ENCODE measurements at regions not wholly inside any gene's neighbourhood (a gene's known extent, or its start where the extent isn't known, plus 50 kb on each side); places are given as distances from the start of the nearest gene placed in this dataset.

DNA sequence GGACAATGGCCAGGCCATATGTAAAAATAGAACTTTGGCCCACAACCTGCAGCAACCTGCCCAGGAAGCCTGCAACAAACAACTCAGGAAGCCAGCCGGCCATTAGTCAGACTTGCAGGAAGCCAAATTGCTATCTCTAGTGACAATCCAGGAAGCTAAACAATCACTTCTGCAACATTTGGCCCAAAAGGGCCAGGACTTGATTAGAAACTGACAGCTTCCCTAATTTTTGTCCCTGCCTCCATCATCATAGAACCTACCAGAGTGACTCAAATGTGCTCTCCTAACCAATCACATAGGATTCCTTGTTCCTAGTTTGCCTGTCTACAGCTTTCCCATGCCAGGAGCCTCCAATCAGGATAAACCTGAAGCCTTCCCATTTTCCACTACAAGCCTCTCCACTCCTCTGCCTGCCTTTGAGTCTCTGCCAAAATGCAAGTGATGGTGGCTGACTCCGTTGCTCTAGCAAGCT is 639.3 kb downstream of the PTPRU start:
- no peak for DNase-seq

DNA sequence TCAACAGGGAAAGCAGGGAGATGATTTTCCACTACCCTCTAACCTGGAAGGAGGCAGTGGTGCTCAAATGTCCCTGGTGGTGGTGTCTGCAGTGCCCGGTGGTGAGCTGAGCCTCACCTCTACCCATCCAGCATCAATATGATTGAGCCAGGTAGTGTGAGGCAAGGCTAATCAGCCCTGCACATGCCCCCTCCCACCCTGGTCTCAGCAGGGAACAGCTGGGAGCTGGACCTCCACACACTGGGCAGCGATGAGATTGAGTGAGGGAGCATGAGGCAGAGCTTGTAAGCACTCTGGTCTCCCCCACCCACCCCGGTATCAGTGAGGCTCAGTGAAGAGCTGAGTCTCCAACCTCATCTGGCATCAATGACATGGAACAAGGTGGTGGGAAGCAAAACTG is 634.3 kb downstream of the PTPRU start:
- DNase-seq: no peak

DNA sequence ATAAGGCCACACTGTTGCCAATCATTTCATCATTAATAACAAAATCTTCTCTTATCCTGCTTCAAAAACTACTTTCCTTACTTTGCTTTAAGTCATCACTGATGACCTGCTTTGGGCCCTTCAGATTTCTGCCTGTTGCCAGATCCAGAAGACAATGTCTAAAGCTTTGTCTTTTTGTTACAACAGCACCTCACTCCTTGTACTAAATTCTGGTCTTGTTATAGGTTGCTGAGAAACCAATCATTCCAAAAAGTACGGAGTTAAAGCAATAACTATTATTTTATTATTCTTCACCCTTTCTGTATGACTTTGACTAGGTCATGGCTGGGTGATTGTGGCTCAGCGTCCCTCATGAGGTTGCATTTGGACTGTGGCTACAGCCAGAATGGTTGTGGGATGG is 633.5 kb downstream of the PTPRU start:
- DNase-seq: no peak

DNA sequence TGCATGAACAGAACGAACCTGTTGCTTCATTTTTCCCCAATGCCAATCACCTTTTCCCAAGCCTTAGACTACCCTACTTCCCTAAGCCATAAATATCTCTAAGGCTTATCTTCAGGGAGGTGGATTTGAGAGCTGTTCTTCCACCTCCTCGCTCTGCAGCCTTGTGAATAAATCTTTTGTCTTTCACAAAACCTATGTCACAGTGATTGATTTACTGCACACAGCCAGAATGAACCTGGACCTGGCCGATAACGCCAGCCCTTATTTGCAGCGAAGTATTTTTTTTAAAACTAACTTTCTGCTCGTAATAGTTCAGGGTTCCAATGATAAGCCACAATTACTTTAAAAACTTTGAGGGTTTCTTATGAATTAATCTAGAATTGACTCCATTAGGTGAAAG is 632.6 kb downstream of the PTPRU start:
- no peak for DNase-seq

DNA sequence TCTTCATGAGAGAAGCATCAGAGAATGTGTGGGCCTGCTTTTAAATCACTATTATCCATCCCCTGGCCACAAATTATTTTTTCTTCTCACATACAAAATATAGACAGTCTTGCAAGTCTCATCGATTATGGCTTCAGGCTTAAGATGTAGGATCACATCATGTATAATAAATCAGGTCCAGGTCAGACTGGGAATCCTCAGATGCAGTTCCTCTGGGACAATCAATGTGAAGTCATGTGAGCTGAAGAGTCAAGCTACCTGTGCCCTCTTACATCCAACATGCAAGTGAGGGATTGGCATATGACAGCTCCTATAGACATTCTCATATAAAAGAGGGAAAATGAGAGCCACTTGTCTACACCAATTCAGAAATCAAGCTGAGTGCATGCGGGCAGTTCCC is 631.8 kb downstream of the PTPRU start:
- DNase-seq: no peak

DNA sequence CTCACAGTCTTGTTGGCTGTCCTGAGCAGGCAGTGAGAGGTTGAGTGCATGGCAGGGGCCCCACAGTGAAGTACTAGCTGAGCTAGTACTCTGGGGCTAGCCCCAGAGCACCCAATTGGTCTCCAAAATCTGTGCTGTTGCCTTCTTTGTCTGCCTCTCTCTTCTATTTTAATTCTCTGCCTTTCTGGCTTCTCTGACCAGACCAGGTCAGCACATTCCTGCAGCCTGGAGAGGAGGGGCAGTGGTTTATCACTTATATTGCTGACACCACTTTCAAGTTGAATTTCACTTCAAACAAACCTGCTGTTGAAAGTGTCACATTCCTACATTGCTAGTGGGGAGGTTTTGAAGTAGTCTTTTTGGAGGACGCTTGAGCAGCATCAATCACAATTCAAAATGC is 628.7 kb downstream of the PTPRU start:
- no peak for DNase-seq

DNA sequence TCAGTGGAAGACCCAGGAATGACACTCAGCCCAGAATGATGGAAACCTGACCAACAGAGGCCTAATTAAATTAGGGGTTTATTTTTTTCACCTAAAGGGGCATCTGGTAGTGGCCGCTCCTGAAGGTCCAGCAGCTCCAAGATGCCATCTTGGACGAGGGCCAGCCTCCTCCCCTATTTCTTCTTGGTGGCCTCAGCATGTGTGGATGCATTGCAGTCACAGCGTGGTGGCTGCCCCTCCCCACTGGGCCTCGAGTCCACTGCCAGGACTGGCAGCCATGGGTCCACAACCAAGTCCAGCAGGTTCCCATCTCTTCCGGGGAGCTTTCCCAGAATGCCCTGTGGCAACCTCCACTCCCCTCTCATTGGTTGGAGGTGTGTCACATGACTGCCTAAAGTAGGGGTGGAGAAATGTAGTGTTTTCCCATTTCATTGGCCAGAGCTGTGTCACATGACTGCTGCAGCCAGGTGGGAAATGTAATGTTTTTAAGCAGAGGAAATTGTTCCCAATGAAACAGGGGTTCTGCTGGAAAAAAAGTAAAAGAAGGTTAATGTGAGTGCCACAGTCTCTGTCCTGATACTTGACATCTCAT is 628.2 kb downstream of the PTPRU start:
- no peak for DNase-seq

DNA sequence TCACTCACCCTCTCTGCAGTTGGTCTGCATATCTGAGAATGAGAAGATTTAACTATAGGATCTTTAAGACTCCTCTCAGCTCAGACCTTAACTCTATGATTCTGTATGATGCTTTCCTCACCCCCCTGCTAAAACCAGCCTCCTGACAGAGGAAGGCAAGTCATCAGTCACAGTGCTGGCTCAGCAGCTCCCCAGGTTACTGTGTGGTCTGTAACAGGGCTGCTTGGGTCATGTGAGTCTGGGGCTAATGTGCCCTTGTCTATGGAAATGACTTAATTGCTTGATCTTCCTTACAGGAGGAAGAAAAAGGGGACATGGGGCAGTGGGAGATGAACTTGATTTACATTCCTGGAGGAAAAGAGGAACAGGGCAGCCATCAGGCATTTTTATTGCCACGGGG is 625.6 kb downstream of the PTPRU start:
- no peak for DNase-seq

DNA sequence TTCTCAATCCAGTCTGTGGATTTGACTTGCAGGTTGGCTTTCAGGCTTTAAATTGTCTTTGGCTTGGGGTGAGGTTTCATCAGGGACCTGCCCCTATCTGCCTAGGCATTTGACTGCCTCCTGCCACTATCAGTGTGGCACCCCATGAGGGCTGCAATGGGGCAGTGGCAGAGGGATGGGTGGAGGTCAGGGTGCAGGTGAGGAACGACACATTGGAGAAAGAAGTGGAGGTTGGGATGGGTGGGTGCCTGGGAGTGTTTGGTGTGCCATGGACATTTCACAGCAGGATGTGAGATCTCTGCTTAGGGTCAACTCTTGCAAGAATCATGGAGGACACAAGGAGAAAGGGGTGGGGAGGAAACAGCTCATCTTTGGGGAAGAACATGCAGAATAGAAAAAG is 625.1 kb downstream of the PTPRU start:
- DNase-seq: no peak

DNA sequence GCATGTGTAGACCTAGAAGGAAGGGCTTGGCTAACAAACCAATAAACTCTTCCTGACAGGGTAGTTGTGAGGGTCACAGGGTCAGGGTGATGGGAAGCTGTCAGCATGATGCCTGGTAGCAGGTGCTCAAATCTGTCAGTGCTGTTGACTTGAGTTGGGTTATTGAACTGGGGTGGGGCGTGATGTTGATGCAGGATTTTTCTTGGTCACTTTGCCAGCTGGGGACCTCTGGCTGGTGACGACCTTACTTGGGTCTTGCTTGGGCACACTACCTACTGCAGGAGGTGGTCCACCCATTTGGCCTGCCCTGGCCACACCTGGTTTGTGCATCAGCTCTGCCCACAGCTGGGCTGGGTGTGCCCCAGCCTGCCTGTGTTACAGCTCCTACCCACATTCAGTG is 624.4 kb downstream of the PTPRU start:
- no peak for DNase-seq

DNA sequence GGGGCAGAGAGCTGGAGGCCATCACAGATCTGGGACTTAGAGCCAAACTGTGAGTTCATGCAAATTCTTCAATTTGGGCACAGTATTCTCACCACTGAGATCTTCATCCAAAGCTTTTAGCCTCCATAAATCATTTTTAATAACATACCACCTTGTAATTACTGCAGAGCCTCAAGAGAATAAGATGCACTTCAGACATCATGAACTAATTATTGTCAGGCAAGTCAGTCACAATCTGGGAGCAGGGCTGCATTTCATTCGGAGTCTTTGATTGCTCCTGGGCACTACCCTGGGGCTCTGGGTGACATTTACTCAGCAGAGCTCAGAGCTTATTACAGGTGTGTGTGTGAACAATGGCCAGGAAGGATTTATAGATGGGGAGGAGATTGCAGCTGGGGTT is 623.7 kb downstream of the PTPRU start:
- DNase-seq: no peak

DNA sequence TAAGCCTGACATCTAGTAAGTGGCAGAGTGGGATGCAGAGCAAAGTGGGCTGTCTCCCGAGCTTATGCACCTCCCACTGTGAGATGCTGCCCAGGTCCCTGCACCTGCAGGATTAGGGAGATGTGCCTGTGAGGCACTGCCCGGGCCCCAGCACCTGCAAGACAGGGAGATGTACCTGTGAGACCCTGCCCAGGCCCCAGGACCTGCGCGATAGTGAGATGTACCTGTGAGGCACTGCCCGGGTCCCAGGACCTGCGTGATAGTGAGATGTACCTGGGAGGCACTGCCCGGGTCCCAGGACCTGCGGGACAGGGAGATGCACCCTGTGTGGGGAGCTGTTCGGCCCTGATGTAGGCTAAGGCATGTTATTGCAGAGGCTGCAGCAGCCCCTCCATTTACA is 622.8 kb downstream of the PTPRU start:
- no peak for DNase-seq

DNA sequence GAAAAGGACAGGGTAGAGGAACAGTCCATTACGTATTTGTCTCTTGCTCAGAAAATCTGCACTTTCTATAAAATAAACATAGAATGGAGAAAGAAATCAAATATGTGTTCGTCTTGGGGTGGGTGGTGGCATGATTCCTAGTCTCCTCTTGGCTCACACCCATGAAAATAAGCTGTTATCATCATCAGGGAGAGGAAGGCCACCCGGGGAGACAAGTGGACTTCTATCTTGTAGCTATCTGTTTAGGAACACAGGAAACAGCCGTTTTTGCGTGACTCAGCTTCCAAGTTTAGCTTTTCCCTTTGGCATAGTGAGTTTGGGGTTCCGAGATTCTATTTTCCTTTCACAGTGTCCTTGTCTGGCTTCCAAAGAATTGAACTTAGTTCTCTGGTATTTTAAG is 622.3 kb downstream of the PTPRU start:
- no peak for DNase-seq

DNA sequence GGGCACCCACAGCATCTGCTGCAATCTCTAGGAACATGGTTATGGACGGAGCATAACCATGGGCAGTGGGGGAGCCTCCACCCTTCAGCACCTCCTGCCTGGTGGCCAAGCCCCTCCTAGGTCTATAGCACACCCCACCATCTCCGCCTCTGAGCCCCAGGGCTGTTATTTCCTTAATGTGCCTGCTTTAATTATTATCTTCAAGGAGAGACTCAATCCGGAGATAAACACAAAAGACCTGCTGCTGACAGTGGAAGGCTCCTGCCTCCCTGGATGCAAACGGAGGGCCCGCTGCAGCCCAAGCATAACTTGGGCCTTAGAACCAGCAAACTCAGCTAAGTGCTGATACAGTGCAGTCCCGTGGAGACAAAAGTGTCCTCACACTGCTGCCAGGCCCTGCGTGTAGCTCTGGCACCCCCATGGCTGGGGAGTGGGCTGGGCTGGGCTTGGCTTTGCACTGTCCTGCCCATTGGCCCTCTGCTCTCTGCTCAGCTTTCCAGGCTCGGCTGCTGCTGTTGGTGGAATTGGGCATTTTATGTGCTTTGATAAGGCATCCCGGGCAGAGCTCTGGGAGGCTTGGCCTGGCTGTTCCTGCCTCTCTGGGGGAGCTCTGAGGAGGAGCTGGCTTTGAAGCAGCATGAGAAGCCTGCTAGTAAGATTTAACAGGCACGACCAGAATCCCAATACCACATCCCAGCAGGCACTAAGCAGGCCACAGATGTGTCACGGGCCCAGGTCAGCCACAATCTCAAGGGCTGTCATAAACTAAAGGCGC is 620.2 kb downstream of the PTPRU start:
- DNase-seq: no peak

DNA sequence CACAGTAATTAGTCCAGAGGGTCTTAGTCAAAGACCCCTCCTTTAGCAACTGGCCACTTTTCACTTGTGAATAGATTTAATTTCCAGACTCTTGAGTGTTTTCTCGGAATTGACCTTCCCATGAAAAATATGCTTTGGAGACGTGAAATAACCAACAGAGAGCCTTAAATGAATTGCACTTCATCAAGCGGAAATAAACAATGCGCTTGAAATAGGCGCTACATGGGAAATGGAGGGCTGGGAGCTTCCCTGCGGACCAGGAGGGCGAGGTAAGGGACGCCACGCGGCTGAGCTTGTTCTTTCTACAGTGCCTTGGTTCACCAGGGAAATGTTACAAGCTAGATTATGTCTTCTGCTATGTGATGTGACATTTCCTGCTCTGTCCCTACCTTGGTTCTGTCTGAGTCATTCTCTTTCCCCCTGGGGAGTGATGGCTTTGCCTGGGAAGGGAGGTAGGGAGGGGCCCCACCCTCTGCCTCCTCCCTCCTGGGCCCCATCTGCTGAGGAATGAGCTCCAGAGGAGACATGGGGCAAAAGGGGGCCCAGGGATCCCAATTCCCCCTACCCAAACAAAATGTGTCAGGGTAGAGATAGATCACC is 619.3 kb downstream of the PTPRU start:
- DNase-seq: no peak

DNA sequence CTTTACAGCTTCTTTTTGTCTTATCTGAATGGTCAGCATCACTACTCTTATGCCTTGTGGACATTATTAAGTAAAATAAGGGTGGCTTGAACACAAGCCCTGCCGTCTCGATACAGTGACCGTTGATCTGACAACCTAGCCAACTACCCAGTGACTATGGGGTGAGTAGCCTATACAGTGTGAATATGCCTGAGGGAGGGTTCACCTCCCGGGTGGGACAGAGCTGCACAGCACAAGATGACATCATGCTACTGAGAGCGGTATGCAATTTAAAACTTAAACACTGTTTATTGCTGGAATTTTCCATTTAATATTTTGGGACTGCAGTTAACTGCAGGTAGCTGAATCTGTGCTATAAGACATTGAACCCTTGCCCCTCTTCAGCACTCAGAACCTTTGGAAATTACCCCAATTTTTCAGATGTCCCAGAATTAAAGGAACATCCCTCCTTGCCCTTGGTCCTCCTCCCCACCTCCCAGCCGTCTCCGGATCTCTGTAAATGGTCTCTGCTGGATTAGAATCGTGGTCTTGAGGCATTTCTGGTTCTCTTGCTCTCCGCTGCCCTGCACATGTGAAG is 618.5 kb downstream of the PTPRU start:
- no peak for DNase-seq

DNA sequence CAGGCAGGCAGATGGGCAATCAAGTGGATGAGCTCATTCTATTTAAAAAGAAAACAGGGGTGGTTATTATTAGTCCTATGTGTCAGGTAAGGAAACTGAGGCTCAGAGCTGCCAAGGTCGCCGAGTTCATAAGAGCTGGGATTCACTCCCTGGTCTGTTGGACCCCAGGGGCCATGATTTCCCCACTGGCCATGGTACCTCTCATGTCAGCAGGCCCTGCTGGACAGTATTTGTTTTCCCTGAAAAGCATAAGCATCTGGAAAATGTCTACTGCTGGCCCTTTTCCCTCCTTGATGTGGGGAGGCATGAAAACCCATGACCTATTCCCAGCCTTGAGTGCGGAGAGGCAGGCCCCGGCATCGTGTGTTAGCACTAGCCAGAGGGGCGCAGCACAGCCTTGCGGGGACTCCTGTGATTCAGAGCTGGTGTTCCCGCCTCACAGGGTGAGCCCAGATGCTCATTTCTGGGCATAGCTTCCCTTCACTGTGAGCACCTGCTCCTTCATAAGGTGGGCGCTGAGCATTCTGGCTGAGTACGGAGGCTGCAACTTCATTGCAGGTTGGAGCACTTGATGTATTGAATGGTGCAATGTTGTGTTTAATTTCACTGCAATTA is 617.5 kb downstream of the PTPRU start:
- DNase-seq: no peak

DNA sequence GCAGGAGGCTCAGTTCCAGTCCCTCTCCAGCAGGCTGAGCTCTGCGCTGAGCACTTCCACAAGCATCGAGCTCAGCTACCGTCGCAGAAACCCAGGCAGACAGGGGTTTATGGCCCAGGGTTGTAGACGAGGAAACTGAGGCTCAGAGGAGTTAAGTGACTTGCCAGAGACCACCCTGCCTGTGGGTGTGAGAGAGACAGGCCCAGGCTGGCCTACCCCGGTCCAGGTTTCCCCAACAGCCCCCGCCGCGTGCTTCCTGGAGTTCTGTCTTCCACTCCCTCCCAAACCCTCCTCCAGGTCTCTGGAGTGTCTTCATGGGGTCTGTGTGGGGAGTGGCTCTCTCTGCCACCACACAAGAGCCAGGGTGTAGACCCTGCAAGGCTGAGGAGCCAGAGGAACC is 615.9 kb downstream of the PTPRU start:
- DNase-seq: no peak

DNA sequence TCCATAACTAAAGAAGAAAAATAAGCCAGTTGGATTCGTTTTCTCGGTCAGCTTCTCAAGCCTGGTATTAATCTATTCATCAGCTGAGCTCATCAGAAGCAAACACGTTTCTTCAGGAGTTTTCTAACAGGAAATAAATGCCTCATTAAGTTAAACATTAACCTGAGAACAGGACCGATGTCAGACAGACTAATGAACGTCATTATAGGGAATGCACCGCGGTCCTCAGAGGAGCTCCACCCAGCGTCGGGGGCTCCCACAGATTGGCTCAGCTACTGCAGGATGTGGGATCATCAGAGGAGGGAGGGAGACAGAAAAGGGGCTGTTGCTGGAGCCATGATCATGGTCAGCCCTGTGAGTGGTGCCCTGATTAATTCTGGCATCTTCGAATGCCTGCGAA is 615.4 kb downstream of the PTPRU start:
- DNase-seq: no peak

DNA sequence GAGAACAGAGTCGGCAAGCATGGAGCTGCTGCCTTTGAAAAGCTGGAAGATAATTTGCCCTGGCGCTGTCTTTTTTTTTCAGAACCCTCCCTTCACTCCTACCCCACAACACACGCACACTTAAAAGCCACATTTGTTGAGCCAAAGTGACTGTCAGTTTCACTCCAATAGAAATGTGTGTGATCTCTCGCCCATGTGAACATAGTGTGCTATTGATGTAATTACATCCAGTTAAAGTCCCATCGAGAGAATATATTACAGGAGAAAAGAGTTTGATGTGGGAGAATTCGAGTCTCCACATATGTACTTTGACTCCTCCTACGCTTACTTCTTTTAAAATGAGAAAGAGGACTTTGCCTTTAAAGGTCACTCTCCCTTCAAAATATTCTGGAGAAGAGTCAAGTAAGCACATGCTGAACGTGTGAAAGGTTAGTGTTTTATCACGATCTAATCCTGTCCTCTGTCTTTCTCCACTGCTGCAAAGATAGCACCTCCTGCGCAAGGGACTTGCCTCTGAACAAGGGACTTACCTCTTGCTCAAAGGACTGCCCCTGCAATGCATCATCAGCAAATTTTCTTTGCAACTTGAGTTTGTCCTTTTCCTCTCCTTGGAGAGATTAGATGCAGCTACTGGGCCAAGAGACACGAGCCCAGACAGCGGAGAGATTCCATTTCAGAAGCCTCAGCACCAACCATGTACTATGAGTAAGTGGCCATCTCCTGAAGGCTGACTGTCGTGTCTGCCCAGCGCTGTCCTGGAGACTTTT is 613.9 kb downstream of the PTPRU start:
- no peak for DNase-seq

DNA sequence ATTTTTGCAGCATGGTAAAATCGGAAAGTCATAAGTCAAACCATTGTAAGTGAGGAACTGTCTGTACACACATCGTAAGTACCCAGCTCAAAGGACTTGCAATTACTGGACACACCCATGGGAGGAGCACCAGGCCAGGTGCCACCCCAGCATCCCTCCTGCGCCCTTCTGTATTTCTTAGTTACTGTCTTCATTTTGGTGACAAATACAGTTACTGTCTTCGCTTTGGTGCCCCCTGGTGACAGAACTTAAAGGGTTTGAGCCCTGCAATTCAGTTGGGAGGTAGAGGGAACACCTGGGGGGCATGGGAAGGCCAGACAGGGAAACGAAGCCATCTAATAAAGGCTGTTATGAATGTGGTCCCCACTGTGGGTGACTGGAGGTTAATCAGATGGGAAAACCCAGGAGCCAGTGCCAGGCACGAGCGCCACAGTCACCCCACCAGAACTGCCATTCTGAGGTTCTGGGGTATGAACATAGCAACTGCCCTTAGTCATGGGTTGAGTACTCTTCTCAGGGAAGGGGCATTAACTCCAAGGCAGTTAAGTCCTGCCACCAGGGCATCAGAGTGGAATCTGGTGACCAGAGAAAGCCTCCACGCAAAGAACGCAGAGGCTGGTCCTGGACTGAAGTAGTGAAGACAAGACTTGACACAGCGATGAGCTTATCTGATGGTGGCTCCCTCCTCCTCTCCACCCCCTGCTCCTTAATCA is 612.9 kb downstream of the PTPRU start:
- DNase-seq: no peak

DNA sequence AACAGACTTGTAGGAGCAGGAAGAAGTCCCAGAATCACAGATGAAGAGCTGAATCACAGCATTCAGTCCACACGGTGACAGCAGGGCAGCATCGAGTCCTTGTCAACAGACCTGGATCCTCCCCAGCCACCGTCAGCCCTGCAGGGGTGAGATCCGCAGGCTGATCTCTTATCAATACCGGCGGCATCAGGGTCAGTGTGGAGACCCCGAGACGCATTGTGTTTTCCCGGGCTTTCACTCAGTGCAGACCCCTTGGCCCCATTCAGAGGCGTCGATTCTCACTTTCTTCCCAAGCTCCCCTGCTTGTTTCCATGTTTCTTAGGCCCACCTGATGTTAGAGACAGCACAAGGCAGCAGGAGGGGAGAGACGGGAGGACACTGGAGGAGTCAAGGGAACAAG is 609.6 kb downstream of the PTPRU start:
- no peak for DNase-seq
